ENCODE measurements at regions not wholly inside any gene's neighbourhood (a gene's known extent, or its start where the extent isn't known, plus 50 kb on each side); places are given as distances from the start of the nearest gene placed in this dataset.

- no peak for DNase-seq (ENCODE audit: low read depth in 2 of 2)
These were observed 922.1 kb downstream of the AMY1C start for GRCh38 chr1:104671684-104672353.

DNA sequence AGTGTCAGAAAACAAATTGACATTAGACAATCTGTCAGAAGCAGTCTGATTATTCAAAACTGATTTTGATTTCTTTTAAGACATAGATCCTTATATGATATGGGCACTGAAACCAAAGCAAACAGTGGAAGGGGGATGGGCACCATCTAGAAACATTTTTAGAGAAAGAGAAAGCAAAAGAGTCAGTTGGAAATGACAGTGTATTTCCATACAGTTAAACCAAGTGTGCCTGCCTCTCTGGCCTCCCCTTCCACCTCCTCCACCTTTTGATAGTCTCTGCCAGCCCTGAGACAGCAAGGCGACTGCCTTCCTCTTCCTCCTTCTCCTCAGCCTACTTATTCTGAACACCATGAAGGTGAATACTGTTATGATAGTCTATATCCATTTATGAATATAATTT is 949.7 kb downstream of the AMY1C start:
- no peak for DNase-seq (ENCODE audit: low read depth in 2 of 2)

DNA sequence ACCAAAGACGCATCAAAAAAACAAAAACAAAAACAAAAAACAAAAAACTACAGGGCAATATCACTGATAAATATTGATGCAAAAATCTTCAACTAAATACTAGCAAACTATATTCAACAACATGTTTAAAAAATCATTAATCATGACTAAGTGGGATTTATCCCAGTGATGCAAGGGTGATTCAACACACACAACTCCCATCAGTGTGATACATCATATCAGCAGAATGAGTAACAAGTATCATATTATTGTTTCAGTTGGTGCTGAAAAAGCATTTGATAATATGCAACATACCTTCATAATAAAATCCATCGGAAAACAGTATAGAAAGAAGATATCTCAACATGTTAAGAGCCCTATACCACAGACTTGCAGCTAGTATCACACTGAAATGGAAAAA is 953.0 kb downstream of the AMY1C start:
- DNase-seq (ENCODE audit: low read depth in 2 of 2): no peak

DNA sequence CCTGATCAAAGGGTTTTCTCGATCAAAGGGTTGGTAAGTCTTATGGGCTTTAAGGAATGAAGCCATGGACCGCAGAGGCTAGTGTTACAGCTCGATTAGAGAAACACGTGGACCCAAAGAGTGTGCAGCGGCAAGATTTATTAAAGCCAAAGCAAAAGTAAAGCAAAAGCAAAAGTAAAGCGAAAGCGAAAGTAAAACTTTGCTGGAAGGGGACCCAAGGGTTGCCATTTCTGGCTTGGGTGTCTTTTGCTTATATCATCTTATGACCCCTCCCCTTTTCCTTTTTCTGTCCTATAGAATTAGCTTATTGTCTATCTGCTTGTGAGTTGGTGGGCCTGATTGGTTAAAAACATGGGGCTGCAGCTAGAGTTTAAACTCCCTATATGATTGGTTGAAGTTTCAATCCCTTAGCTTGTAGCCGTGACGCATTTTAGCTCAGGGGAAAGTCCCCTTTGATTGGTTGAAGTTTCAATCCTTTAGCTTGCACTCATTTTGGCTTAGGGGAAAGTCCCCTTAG is 957.0 kb downstream of the AMY1C start:
- DNase-seq (ENCODE audit: low read depth in 2 of 2): no peak

GRCh38 chr1:104718752-104719151 is 969.1 kb downstream of the AMY1C start:
- DNase-seq (ENCODE audit: low read depth in 2 of 2): no peak

GRCh38 chr1:104720741-104721140 is 971.0 kb downstream of the AMY1C start:
- no peak for DNase-seq (ENCODE audit: low read depth in 2 of 2)

DNA sequence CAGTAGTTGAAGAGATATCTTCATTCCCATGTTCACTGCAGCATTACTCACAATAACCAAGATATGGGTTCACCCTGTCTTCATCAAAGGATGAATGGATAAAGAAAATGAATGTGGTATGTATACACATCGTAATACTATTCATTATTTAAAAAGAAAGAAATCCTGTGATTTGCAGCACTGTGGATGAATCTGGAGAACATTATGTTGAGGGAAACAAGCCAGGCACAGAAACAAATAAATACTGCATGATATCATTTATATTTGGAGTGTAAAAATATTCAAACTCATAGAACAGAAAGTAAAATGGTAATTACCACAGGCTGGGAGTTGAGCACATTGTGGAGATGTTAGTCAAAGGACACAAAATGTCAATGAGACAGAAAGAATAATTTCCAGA is 977.2 kb downstream of the AMY1C start:
- DNase-seq (ENCODE audit: low read depth in 2 of 2): no peak

DNA sequence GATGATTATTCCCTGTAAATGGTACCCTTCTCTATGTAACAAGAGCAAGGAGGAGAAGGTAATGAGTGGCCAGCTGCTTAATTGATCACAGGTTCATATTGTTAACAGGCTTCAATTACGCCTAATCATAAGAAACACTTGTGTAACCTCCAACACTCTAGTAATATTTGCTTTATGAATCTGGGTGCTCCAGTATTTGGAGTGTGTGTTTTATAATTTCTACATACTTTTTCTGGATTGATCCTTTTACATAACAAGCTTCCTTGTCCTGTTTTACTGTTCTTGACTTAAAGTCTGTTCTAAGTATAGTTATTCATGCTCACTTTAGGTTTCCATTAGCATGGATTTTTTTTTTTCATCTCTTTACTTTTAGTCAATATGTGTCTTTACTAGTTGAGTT is 984.2 kb downstream of the AMY1C start:
- no peak for DNase-seq (ENCODE audit: low read depth in 2 of 2)

DNA sequence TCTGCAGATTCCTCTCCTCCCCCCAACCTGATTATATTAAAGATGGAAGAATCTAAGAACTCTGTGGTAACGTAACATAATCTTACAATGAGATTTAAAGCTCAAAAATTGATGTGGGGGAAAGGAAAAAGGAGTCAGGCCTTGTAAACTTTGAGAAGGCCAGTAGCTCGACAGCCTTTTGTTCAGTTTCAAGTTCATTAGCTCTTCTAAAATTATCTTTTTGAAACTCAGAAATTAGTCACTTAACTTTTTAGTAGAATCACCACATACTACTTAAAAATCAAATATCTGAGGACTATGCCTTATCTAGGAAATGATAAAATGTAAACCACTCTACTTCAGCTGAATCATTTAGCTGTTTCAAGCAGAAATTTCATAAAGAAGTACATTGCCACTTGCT is 996.2 kb downstream of the AMY1C start:
- no peak for DNase-seq (ENCODE audit: low read depth in 2 of 2)

DNA sequence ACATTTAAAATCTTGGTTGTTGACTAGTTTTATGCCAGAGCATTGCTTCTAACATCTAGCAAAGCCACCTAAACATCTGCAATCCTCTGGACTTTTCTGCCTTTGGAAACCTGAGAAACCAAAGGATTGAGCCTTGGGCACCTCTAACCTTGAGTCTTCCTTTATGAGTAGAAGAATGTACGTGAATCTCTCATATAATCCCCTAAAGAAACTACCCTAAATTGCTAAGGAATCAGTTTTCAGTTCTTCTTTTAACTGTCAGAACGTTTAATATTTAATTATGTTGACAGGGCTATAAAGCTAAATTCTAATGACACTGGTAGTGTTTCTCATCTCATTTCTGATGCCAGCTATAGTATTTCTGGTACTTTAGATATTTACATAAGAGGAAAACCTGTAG is 997.3 kb downstream of the AMY1C start:
- no peak for DNase-seq (ENCODE audit: low read depth in 2 of 2)

DNA sequence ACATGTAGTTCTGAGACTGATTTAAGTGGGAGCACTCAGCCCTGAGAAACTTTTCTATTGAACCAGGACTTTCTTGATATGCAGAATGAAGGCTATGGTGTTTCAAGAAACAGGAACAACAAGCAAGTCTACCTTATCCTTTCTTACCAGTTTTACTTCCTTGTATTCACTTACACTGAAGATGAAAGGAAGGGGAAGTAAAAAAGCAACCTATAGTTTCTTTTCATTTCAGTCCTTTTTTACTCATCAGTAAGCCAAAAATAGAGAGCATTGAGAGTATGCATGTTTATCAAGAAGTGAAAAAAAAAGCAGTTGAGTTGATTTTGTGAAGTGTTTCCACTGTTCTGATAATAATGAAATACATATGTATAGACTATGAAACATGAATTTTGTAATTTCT is 1010.3 kb downstream of the AMY1C start:
- DNase-seq (ENCODE audit: low read depth in 2 of 2): no peak

DNA sequence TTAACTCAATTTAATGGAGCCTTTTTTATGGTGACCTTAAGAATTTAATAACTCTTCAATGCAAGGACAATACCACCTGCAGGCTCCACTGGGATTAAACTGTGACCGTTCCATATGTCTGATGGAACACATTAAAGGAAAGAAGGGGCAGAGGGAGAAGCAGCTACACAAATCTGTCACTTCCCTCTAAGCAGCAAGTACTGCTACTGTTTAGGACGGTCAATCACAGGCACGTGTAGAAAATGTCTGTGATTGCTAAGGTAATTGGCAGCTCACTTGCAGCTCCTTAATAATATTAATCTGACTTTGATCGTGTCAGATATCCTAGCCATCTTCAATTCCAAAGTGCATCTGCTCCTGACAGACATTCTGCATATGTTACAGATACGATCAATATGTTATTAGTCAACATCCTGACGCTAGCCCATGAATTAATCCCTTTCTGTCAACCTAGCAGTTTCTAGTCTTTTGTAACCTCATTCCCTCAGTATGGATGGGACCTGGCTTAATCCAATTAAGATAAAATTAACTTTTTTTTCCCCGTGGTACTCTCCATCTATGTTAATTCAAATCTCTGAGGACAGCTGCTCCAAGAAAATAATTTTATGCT is 1012.4 kb downstream of the AMY1C start:
- no peak for DNase-seq (ENCODE audit: low read depth in 2 of 2)

GRCh38 chr1:104765085-104765484 is 1015.4 kb downstream of the AMY1C start:
- no peak for DNase-seq (ENCODE audit: low read depth in 2 of 2)

DNA sequence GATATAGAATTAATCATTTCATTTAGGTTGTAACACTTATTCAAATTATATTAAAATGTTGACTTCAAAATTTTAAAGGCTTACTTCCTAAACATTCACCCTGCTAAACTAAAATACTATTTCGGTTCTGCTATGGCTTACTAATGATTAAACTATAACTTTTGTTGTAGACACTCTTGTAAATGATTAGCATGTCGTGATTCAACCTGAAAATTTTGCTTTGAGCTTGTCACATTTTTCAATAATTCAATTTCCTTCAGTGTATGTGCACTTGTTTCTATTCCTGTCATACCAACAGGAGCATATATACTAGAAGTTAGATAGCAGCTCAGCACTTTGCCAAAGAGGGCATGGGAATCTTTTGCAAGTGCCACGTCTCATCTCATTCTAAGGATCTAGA is 1018.8 kb downstream of the AMY1C start:
- no peak for DNase-seq (ENCODE audit: low read depth in 2 of 2)

GRCh38 chr1:104780470-104781078 is 1030.9 kb downstream of the AMY1C start:
- peak; percentile 28 to 30 for DNase-seq (ENCODE audit: low read depth in 2 of 2)

- no peak for DNase-seq (ENCODE audit: low read depth in 2 of 2)
These were observed 1036.0 kb downstream of the AMY1C start for GRCh38 chr1:104785575-104786187.

GRCh38 chr1:104787866-104788510 is 1038.3 kb downstream of the AMY1C start:
- DNase-seq (ENCODE audit: low read depth in 2 of 2): no peak

DNA sequence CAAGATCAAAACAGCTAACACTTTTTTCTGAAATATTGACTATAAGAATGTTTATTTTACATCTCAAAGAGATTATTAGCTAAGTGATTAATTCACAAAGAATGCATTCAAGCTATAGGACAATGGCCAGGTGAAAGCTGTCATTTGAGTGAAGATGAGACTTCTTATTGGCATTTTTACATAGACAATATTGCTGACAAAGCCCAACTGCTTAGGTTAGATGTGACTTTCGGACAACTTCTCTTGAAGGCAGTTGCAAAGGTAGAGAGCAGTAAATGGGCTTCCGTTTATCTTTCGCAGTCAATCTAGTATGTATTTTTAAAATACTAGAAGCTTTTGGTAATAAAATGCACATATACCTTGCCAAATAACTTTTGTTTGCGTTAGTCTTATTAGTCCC is 1041.3 kb downstream of the AMY1C start:
- no peak for DNase-seq (ENCODE audit: low read depth in 2 of 2)

GRCh38 chr1:104794035-104794434 is 1044.3 kb downstream of the AMY1C start:
- DNase-seq (ENCODE audit: low read depth in 2 of 2): no peak

GRCh38 chr1:104795931-104796330 is 1046.2 kb downstream of the AMY1C start:
- DNase-seq (ENCODE audit: low read depth in 2 of 2): no peak

DNA sequence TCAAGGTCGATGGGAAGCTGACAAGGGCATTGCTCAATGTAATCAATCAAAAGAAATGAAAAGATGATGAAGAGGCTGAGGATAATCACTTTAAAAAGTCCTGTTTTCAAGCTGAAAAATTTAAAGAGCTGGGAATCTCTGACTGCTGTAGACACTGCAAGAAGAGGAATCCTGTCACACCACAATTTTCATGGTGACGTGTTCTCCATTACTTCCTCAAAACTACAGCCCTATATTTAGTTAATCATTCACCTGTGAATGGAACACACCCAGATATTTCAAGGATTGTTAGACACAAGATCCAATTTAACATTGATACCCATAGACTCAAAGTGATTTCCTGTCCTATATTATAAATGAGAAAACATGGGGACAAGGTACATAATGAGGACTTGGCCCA is 1048.3 kb downstream of the AMY1C start:
- no peak for DNase-seq (ENCODE audit: low read depth in 2 of 2)

DNA sequence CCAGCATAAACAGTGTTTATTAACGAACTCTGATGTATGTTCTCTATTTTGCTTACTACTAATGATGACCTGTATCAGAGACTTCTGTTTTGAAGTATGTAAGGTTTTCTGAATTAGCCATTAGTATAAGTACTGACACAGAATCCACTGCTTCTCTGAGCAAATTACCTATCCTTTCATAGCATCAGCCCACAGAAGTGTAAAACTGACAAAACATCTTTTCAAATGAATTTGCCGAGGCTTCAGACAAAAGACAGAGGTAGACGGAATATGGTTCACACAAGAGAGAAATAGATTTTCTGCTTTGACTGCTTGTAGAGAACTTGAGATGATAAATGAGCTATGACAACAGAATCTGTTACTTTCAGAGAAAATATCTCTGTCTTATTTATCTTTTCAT is 1051.6 kb downstream of the AMY1C start:
- no peak for DNase-seq (ENCODE audit: low read depth in 2 of 2)
